Right ventricle myocardium inferior (tissue), 1 donor: ENCODE measurements at regions not wholly inside any gene's neighbourhood (a gene's known extent, or its start where the extent isn't known, plus 50 kb on each side); places are given as distances from the start of the nearest gene placed in this dataset.
"Not testable (repeated sequence)": the region's sequence is repeated elsewhere in the genome, so short reads cannot be mapped to it uniquely, and the experiment has no call there.

Experiments used
- ATAC-seq: fragments of 200-7000 bp; cut with Tn5 transposase; one replicate; pipeline ENCODE4 v1.9.1; 2020; ENCODE audit warnings: mild to moderate bottlenecking, moderate library complexity
- DNase-seq: peaks from one replicate; pipeline ENCODE4 v3.0.0; 2021; ENCODE audit errors: missing footprints
- intact Hi-C: fragments of 100-400 bp; cut with DNase I; formaldehyde crosslinking; loops from one replicate; pipeline ENCODE4 v1.11.0; 2022
- donor health status: DM: no; HTN: yes; CAD: no; lungs with severe emphysema.

DNA sequence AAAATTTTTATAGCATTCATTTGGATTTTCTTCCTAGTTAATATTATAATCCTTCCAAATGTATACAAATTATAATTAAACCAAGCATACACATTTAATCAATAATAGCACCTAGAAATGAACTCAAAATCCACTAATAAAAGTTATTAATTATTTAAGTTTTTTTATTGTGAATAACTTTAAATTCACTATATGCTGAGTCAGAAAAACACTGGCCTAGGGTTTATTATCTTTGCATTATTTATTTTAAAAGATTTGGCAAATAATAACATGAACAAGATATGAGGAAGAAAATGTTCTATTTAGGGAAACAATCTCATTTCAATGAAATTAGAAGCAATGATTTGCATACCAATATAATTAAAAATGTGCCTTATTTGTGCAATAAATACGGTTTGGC is 951.5 kb downstream of the KCNT2 start:
- ATAC-seq: no peak
- DNase-seq: no peak
- intact Hi-C loops: no loop called here

DNA sequence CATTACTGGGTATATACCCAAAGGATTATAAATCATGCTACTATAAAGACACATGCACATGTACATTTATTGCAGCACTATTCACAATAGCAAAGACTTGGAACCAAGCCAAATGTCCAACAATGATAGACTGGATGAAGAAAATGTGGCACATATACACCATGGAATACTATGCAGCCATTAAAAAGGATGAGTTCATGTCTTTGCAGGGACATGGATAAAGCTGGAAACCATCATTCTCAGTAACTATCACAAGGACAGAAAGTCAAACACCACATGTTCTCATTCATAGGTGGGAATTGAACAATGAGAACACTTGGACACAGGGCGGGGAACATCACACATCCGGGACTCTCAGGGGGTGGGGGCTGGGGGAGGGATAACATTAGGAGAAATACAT is 959.4 kb downstream of the KCNT2 start:
- intact Hi-C loops, DNase-seq, ATAC-seq: not testable (repeated sequence)

DNA sequence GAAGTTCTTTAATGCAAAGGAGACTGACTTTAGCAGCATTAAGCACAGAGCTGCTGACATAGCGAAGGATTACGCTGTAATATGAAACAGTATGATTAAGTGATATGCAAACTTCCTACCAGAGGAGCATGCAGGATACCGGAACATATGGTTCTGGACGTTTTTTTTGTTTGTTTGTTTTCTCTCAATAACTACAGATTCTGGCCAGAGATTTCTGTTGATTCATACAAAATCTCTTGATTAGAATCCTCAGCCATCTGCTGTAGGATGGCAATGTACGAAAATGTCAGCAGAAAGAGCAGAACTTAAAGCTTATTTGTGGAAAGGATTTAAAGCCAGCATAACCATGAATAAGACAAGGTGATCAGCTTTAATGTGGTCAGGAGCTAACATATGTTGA is 970.7 kb downstream of the KCNT2 start:
- DNase-seq: no peak
- no peak for ATAC-seq
- intact Hi-C loops: no loop called here

DNA sequence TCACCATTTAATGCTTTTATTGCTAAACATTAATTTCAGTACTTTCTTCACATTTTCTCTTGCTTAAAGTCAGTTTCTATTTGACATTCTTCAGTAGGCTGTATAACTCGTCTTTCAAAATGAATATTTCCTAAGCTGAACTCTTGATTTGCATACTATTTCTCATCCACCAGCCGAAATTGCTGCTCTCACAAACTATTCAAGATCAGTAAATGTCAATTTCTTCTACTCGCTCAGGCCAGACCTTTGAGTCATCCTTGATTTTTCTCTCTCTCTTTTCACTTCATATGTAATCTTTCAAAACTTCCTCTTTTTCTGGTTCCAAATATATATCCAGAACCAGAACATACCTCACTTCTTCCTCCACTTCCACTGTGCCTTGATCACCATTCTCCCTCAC is 990.0 kb downstream of the KCNT2 start:
- DNase-seq (no peak), ATAC-seq (no peak)
- intact Hi-C loops: no loop called here

DNA sequence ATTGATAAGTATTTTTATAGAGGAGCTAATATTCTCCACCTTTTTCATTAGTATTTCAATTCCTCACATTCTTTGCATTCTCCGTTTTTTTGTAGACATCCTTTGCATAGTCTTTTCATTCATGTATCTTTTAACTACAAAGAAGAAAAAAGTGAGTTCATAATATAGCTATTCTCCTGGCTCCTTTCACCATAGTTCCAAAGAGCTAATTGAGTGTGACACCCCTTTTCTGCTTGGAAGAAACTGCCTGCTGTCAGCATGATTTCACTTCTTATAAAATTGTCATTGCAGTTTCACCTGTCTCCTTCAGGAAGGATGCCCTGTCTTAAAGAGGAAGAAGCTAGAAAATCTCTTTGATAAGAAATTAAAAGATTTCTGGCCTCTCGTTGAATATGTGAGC is 991.1 kb downstream of the KCNT2 start:
- no peak for DNase-seq
- intact Hi-C loops: no loop called here
- no peak for ATAC-seq

DNA sequence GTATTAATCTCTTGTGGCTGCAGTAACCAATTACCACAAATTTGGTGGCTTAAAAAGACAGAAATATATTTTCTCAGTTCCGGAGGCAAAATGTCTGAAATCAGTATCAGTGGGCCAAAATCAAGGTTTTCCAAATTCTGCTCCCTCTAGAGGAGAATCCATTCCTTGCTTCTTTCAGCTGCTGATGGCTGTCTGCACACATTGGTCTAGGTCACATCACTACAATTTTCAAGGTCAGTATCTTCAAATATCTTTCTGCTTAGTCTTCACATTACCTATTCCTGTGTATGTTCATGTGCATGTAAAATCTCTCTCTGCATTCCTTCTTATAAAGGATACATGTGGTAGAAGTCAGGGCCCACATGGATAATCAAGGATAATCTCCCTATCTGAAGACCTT is 999.4 kb downstream of the KCNT2 start:
- intact Hi-C loops: no loop called here
- DNase-seq (no peak), ATAC-seq (no peak)

DNA sequence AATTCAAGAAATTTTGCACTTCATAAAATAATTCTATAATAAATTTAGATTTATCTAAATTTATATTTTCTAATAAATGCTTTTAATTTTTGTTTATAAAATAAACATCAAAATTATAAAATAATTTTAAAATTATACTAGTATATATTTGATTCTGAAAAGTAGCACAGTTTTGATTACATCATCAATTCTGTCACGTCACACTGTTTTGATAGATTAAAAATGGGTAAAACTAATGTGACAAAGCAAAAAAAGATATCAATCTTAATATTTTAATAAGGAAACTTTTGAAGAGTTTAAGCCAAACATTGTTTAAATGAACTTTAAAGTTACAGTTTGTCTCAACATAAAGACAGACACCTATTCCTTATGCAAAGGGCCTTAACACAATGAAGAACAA is 1001.8 kb downstream of the KCNT2 start:
- no peak for DNase-seq
- intact Hi-C loops: no loop called here
- no peak for ATAC-seq

DNA sequence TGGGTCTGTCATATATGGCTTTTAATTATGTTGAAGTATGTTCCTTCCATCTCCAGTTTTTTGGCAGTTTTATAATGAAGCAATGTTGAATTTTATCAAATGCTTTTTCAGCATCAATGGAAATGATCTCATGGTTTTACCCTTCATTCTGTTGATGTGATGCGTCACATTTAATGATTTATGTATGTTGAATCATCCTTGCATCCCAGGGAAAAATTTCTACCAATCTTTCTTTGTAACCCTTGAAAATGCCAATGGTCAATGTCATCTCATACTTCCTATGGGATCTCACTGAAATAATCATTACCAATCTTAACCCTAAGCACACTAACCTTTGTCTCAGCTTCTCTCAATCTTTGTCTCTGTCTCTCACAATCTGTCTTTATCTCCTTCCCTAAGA is 1004.0 kb downstream of the KCNT2 start:
- ATAC-seq: no peak
- intact Hi-C loops: no loop called here
- DNase-seq: no peak

DNA sequence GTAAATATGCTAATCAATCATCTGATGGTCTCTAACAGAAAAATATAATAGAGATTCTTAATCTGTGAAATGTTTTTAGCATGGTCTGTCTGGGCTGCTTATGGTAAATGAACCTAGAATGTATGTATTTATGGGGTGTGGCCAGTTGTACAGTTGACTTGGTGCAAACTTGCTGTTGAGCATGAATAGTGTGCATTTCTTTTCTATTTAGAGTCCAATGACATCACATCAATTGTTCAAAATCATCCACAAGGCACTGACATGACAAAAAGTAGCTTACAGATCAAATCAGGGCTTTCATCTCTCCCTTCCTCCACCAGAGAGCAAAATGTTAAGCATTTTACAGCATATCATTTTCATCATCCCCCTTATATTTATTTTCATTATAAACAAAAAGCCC is 1010.3 kb downstream of the KCNT2 start:
- DNase-seq: no peak
- no peak for ATAC-seq
- intact Hi-C loops: no loop called here

DNA sequence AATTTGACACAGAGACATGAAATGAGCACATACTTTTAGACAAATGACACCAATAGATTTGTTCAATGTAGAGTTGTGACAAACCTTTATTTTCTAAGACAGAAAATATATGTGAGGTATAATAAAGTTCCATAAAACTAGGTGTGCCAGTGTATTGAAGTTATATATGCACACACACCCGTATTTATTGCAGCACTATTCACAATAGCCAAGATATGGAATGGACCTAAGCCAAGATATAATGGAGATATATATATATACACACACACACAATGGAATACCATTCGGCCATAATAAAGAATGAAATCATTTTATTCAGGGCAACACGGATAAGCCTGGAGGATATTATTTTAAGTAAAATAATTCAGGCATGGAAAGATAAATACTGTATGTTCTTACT is 1013.5 kb downstream of the KCNT2 start:
- DNase-seq: no peak
- intact Hi-C loops: no loop called here
- no peak for ATAC-seq

DNA sequence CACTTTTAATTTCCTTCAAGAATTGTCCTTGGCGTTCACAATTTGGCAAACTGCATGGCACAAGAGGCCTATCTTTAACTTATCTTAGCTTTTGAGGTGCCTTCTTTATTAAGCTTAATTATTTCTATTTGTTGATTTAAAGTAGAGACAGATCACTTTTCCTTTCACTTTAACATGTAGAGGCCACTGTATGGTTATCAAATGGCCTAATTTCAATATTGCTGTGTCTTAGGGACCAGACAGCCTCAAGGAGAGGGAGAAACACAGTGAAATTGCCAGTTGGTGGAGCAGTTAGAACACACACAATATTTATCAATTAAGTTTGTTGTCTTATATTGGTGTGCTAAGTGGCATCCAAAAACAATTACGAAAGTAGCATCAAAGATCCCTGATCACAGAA is 1013.9 kb downstream of the KCNT2 start:
- DNase-seq: no peak
- intact Hi-C loops: no loop called here
- ATAC-seq: no peak

DNA sequence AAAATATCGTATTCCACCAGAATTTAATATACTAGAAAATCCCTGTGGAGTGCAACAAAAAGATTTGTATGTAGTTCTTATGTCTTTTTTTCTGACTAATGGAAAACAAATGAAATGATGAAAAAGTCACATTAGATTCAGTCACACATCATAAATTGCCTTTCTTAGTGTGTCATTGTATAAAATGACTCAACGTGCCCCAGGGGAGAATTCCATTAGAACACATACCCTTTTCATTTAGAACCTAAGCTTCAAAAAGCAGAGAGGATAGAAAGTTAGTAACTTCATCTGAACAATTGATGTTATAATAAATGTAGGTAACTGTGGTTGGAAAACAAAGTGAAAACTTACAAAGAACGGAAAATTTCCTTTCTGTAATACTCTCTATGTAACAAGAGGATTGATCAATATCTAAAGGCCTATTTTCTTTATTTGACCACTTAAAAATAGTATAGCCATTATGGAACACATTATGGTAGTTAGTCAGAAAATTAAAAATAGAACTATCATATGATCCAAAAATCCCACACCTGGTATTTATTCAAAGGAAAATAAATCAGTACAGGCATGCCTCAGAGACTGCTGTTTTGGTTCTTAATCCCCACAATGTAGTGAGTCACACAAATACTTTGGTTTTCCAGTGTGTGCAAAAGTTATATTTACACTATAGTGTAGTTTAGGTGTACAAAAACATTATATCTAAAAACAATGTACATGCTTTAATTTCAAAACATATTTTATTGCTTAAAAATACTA is 1016.1 kb downstream of the KCNT2 start:
- no peak for ATAC-seq

DNA sequence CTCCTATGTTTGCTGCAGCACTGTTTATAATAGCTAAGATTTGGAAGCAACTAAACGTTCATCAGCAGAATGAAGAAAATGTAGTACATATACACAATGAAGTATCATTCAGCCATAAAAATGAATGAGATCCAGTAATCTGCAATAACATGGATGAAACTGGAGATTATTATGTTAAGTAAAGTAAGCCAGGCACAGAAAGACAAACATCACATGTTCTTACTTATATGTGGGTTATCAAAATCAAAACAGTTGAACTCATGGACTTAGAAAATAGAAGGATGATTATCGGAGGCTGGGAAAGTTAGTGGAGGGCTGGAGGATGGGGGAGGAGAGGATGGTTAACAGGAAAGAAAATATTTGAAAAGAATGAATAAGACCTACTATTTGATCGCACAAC is 1017.6 kb downstream of the KCNT2 start:
- intact Hi-C loops: no loop called here
- DNase-seq (no peak), ATAC-seq (no peak)

More for the DNA sequence above, 1016.1 kb downstream of the KCNT2 start:
- no peak for DNase-seq
- intact Hi-C loops: no loop called here

DNA sequence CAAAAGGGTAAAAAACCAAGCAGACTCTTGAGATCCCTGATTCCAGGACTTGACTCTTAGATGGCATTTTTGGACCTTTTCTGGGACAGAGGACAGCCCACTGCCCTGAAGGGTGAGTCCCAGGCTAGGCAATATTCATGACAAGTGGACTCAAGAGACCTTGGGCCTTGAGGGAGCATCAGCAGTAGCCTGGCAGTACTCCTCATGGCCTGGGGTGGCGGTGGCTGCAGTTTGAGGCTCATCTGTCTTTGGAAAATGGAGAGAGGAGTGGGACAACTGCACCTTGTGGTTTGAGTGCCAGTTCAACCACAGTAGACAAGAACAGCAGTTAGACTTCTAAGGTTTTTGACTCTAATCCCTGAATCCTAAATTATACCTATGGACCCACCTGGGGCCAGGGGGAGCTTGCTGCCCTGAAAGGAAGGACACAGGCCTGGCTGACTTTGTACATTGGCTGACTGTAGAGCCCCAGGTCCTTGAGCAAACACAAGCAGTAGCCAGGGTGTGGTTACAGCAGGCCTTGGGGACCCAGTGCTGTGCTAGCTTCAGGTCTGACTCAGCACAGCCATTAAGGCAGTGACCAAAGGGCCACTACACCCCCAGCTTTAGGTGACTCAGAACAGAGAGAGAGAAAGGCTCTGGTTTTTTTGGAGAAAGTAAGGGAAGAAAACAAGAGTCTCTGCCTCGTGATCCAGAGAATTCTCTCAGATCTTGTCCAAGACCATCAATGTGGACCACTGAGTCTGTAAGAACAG is 1023.2 kb downstream of the KCNT2 start:
- DNase-seq (no peak), ATAC-seq (no peak)
- intact Hi-C loops: no loop called here

DNA sequence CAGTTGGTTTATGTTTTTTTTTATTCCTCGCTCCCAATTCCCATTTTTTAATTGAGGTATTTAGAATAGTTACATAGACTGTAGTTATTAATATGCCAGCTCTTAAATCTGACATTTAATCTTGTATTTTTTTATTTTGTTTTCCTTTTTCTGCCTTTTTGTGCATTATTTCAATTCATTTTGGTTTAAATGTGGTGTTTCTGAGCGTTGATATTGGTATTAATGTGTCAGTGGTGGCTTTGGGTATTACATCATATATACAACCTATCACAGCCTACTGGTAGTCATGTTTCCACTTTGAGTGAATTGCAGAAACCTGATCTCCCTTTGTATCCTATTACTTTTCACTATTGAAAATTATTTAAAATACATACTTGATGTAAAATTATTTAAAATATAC is 1027.3 kb downstream of the KCNT2 start:
- intact Hi-C loops: no loop called here
- no peak for DNase-seq
- no peak for ATAC-seq

DNA sequence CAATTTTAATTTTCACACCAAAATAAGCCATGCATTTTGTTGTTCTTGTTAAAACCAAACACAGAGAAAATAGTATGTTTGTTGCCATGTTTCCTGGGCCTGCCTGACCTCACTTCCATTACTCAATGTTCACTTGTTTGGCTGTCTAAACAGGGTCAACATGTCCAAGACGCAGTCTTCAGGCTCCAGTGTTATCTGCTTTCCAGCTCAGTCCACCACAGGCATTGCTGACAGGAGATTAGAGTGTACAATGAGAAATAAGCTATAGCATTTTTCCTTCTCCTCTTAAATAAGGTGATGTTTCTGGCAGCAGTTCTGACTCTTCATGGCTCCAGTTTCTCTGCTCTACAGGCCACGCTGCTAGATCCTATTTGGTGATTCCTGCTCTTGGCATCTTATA is 1030.5 kb downstream of the KCNT2 start:
- DNase-seq: no peak
- ATAC-seq: no peak
- intact Hi-C loops: no loop called here

DNA sequence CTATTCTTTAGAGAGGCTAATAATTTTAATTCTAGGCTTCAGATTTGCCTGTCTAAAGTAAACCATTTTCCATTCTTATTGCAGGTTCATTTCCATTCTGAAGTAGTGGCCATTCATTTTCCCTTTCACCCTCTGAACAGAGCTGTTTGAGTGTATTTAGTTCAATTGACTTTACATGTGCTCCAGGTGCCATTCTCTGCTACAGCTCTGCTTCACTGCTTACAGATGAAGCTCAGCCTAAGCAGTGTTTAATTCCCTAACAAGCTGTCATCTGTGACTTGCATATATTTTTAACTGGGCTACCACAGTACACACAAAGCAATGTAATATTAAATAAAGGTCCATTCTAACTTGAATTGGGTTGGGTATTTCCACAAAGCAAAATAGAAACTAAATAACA is 1031.6 kb downstream of the KCNT2 start:
- intact Hi-C loops: no loop called here
- ATAC-seq (no peak), DNase-seq (no peak)

DNA sequence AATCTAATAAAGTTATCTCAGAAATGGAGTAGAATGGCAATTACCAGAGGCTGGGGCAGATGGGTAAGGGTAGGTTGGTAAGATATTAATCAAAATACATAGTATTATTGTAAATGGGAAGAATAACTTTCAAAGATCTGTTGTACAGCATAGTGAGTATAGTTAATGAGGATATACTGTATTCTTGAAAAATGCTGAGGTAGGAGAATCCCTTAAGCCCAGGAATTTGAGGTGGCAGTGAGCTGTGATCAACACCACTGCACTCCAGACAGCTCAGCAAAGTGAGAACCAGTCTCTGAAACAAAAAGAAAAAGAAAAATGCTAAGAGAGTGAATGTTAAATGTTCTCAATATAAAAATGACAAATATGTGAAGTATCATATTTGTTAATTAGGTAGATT is 1033.7 kb downstream of the KCNT2 start:
- intact Hi-C loops: no loop called here
- no peak for ATAC-seq
- DNase-seq: no peak

DNA sequence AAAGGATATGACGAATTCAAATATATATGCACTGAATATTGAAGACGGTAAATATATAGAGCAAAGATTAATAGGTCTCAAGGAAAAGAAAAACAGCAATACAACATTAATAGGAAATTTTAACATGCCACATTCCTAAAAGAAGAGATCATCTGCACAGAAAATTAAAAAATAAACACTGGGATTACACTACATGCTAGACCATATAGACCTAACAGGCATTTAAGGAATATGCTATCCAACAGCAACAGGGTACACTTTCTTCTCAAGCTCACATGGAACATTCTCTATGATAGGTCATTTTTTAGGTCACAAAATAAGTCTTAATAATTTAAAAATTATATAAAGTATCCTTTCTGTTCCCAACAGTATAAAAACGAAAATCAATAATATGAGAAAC is 1038.3 kb downstream of the KCNT2 start:
- intact Hi-C loops: no loop called here
- ATAC-seq: no peak
- DNase-seq: no peak

DNA sequence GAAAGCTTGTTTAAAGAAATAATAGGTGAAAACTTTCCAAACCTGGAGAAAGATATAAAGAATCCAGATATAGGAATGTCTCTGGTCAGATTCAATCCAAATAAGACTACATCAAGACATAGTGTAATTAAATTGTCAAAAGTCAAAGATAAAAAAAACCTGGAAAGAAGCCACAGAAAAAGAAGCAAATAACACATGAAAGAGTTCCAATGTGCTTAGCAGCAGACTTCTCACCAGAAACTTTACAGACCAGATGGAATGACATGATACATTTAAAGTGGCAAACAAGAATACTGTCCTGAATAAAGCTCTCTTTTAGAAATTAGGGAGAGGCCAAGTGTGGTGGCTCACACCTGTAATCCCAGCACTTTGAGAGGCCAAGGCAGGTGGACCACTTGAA is 1039.9 kb downstream of the KCNT2 start:
- ATAC-seq (no peak), DNase-seq (no peak)
- intact Hi-C loops: no loop called here

DNA sequence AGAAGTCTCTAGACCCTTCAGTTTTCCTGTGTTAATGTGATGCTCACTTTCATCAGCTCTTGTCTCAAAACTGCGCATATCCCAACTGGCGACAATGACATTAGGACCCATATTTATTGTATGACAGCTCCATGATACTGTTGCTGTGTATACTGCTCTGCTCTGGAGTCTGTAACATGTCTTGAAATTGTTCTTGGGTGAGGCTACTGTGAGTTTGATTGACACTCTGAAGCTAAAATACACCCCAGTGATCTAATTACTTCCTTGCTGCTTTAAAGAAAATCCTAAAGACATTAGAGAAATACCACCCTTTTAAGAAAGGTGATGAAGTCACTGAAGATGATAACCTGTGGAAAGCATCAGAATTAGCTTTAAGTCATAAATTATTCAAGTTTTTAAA is 1046.2 kb downstream of the KCNT2 start:
- intact Hi-C loops: no loop called here
- ATAC-seq (no peak), DNase-seq (no peak)
